Central memory CD8-positive, alpha-beta T cell (primary cell): ENCODE measurements at regions not wholly inside any gene's neighbourhood (a gene's known extent, or its start where the extent isn't known, plus 50 kb on each side); places are given as distances from the start of the nearest gene placed in this dataset.
"Not testable (repeated sequence)": the region's sequence is repeated elsewhere in the genome, so short reads cannot be mapped to it uniquely, and the experiment has no call there.

Source experiments
- ATAC-seq: fragments of 150-1000 bp; cut with Tn5 transposase; replicated peaks from 2 replicates; pipeline ENCODE4 v1.10.0; 2022; ENCODE audit warnings: mild to moderate bottlenecking, moderate FRiP score, moderate number of reproducible peaks; ENCODE audit not compliant: poor library complexity, severe bottlenecking; ENCODE audit errors: extremely low read depth
- DNase-seq, 2 donors: peaks; one replicate each; pipeline ENCODE4 v3.0.0; 2021; ENCODE audit warnings: low spot score in 2 of 2
- H3K27ac Mint-ChIP-seq: one replicate; pipeline ENCODE4 v1.8.0; 2022; ENCODE audit warnings: low read depth, mild to moderate bottlenecking, moderate library complexity, mixed read lengths
- H3K27me3 Mint-ChIP-seq: one replicate; pipeline ENCODE4 v1.8.0; 2022; ENCODE audit warnings: mixed read lengths
- H3K36me3 Mint-ChIP-seq: one replicate; pipeline ENCODE4 v1.8.0; 2022; ENCODE audit warnings: mild to moderate bottlenecking, moderate library complexity, mixed read lengths; ENCODE audit not compliant: insufficient read depth
- H3K4me1 Mint-ChIP-seq: one replicate; pipeline ENCODE4 v1.8.0; 2022; ENCODE audit warnings: mixed read lengths
- H3K4me3 Mint-ChIP-seq: one replicate; pipeline ENCODE4 v1.8.0; 2022; ENCODE audit warnings: mild to moderate bottlenecking, moderate library complexity, mixed read lengths
- H3K9me3 Mint-ChIP-seq: one replicate; pipeline ENCODE4 v1.8.0; 2022; ENCODE audit warnings: mixed read lengths

DNA sequence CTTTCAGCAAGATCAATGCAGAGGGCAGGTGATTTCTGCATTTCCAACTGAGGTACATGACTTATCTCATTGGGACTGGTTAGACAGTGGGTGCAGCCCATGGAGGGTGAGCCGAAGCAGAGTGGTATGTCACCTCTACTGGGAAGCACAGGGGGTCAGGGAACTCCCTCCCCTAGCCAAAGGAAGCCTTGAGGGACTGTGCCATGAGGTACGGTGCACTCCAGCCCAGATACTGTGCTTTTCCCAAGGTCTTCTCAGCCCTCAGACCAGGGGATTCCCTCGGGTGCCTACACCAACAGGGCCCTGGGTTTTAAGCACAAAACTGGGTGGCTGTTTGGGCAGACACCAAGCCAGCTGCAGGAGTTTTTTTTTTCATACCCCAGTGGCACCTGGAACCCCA, 329.5 kb upstream of the TMEFF2 start:
- not testable (repeated sequence) for H3K36me3 Mint-ChIP-seq, H3K27me3 Mint-ChIP-seq, H3K4me3 Mint-ChIP-seq, H3K4me1 Mint-ChIP-seq, H3K27ac Mint-ChIP-seq, ATAC-seq, DNase-seq
- H3K9me3 Mint-ChIP-seq: peaks cover 22% of the 10 kb centered on the region

DNA sequence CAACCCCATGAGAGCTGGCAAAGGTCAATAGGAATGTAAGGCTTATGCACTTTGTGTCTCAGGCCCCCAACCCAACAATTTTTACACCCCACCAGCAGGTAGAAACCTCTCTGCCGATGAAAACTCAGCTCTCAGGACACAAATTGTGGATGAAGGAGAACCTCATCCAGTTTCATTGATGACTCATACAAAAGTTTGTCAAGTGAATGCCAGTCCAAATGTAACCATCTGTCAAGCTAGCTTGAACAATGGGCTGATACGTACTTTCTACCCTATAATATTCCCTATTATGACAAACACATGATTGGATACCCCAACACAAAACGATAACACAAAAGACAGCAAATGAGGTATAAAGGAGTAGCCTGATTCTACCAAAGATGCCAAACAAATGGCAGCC, 321.2 kb upstream of the TMEFF2 start:
- Mint-ChIP-seq H3K27ac (no peak overlapping the region), H3K4me1 (no peaks in the 10 kb centered on the region), H3K27me3 (no peaks in the 10 kb centered on the region), H3K36me3 (no peaks in the 10 kb centered on the region), H3K4me3 (no peak overlapping the region), H3K9me3 (peaks cover 7% of the 10 kb centered on the region)
- DNase-seq (no peak), ATAC-seq (no peak)

DNA sequence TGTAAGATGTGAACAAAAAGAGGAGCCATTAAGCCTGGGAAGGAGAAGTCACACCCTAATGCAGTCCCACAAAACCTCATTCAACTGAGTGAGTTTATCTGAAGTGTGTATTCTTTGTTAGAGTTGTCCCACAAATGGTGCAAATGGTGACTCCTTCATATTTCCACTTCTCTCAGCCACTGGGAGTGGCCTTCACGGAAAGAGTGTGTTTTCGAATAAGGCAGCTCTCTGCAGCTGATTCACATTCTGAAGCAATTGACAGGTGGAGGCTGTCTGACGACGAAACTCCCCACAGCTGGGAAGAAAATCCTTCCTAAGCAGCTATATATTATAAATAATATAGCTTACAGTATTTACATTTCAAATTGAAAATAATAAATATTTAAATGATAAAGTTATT, 318.8 kb upstream of the TMEFF2 start:
- DNase-seq: no peak
- no peaks in the 10 kb centered on the region for H3K27me3 Mint-ChIP-seq
- H3K4me3 Mint-ChIP-seq: no peak overlapping the region
- H3K27ac Mint-ChIP-seq: no peak overlapping the region
- no peaks in the 10 kb centered on the region for H3K4me1 Mint-ChIP-seq
- no peaks in the 10 kb centered on the region for H3K36me3 Mint-ChIP-seq
- no peaks in the 10 kb centered on the region for H3K9me3 Mint-ChIP-seq
- ATAC-seq: no peak

DNA sequence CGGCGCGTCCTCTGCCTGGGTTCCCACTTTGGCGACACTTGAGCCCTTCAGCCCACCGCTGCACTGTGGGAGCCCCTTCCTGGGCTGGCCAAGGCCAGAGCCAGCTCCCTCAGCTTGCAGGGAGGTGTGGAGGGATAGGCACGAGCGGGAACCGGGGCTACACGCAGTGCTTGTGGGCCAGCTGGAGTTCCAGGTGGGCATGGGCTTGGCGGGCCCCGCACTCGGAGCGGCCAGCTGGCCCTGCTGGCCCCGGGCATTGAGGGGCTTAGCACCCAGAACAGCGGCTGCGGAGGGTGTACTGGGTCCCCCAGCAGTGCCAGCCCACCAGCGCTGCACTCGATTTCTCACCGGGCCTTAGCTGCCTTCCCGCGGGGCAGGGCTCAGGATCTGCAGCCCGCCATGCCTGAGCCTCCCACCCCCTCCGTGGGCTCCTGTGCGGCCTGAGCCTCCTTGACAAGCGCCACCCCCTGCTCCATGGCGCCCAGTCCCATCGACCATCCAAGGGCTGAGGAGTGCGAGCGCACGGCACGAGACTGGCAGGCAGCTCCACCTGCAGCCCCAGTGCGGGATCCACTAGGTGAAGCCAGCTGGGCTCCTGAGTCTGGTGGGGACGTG, 313.2 kb upstream of the TMEFF2 start:
- DNase-seq, H3K36me3 Mint-ChIP-seq, H3K4me1 Mint-ChIP-seq, H3K27me3 Mint-ChIP-seq, H3K27ac Mint-ChIP-seq, H3K4me3 Mint-ChIP-seq, ATAC-seq: not testable (repeated sequence)
- peaks cover 15% of the 10 kb centered on the region for H3K9me3 Mint-ChIP-seq

DNA sequence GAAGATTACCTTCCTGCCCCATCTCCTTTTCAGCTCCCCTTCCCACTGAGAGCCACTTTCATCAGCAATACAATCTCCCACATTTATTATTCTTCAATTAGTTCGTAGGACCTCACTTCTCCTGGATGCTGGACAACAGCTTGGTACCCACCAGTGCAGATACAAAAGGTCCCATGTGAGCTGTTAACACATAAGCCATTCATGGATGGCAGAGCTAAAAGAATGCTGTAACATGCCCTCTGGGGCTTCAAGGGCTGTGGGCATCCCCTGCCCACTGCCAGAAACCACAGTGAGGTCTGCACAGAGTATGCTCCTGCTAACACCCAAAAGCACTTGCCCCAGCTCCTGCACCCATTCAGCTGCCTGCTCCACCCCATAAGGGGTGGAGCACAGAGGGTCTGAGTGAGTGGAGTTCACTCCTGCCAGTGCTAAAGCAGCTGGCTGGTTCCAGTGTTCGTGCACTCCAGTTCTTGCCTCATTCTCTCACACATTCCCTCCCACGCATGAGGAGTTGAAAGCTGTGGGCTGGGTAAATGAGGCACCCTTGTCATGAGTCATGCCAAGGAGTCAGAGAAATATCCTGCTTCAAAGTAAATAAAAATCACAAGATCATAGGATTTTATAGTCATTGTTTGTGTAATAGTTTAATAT, 305.9 kb upstream of the TMEFF2 start:
- no peak for DNase-seq
- Mint-ChIP-seq H3K4me1 (no peaks in the 10 kb centered on the region), H3K9me3 (no peaks in the 10 kb centered on the region), H3K27me3 (no peaks in the 10 kb centered on the region), H3K36me3 (peaks cover 4% of the 10 kb centered on the region), H3K4me3 (no peak overlapping the region), H3K27ac (no peak overlapping the region)
- ATAC-seq: no peak

DNA sequence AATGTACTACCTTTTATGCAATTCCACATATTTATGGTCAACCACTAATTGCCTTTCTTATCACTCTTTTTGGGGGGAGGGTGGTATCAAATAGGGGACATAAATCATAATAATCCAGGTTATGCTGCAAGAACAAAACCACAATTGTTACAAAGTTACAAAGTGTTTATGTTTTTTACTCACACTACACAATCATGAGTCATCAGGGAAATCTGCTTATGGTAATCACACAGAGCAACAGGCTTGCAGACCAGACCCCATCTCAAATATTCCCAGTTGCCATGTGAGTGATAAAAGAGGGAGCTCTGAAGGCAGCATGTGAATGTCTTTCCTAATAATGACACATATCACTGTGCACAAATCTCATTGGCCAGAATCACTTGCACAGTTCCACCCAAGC, 304.7 kb upstream of the TMEFF2 start:
- H3K4me3 Mint-ChIP-seq: no peak overlapping the region
- H3K27me3 Mint-ChIP-seq: no peaks in the 10 kb centered on the region
- no peaks in the 10 kb centered on the region for H3K4me1 Mint-ChIP-seq
- no peak overlapping the region for H3K27ac Mint-ChIP-seq
- DNase-seq (no peak), ATAC-seq (no peak)
- peaks cover 4% of the 10 kb centered on the region for H3K36me3 Mint-ChIP-seq
- no peaks in the 10 kb centered on the region for H3K9me3 Mint-ChIP-seq

DNA sequence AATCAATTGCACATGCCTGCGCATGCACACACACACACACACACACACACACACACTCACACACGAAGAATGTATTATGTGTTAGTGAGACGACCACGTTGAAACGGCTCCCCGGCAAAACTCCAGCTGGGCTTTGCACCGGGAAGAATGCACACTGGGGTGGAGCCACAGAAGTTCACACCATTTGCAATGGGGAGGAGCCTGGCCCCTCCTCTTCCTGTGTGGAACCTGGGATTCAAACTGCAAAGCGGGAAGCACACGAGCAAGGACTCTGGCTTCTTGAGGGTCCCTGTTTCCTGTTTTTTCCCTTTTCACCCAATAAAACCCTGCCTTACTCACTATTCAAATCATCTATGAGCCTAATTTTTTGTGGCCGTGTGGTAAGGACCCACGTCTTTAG, 304.0 kb upstream of the TMEFF2 start:
- Mint-ChIP-seq H3K4me1 (no peaks in the 10 kb centered on the region), H3K36me3 (peaks cover 4% of the 10 kb centered on the region), H3K4me3 (no peak overlapping the region), H3K9me3 (no peaks in the 10 kb centered on the region), H3K27ac (no peak overlapping the region), H3K27me3 (no peaks in the 10 kb centered on the region)
- no peak for ATAC-seq
- no peak for DNase-seq

DNA sequence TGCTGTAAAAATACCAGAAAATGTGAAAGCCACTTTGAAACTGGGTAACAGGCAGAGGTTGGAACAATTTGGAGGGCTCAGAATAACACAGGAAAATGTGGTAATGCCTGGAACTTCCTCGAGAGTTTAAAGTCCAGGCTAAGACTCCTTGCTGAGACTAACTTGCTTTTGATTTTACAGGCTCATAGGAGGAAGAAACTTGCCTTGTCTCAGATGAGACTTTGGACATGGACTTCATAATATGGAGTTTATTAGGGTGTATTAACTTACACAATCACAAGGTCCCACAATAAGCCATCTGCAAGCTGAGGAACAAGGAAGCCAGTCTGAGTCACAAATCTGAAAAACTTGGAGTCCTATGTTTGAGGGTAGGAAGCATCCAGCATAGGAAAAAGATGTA, 293.4 kb upstream of the TMEFF2 start:
- not testable (repeated sequence) for H3K4me3 Mint-ChIP-seq, H3K36me3 Mint-ChIP-seq, H3K4me1 Mint-ChIP-seq, DNase-seq, H3K27ac Mint-ChIP-seq, H3K27me3 Mint-ChIP-seq, ATAC-seq
- H3K9me3 Mint-ChIP-seq: peaks cover 32% of the 10 kb centered on the region

DNA sequence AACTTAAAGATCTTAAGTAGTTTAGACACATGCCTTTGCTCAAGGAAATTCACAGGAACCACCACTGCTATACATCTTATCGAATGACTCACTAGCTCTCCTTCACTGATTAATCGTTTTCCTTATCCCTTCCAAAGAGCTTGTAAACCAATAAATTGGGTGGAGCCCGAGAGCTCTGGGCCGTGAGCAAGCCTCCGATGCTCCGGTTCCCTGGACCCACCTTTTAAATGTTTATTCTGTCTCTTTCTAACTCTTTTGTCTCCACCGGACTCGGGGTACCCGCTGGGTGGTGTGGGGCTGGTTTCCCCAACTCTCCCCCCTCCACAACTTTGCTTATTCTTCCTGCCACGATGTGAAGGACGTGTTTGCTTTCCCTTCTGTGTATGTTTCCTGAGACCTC, 292.9 kb upstream of the TMEFF2 start:
- Mint-ChIP-seq H3K4me3 (no peak overlapping the region), H3K4me1 (no peaks in the 10 kb centered on the region), H3K27me3 (no peaks in the 10 kb centered on the region), H3K36me3 (peaks cover 2% of the 10 kb centered on the region), H3K27ac (no peak overlapping the region), H3K9me3 (peaks cover 31% of the 10 kb centered on the region)
- no peak for ATAC-seq
- no peak for DNase-seq

DNA sequence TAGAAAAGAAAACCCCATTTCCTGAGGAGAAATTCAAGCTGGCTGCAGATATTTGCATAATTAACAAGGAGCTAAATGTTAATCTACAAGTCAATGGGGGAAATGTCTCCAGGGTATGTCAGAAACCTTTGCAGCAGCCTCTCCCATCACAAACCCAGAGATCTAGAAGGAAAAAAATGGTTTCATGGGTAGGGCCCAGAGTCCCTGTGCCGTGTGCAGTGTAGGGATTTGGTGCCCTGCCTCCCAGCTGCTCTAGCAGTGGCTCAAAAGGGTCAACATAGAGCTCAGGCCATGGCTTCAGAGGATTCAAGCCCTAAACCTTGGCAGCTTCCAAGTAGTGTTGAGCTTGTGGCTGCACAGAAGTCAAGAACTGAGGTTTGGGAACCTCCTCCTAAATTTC, 290.2 kb upstream of the TMEFF2 start:
- H3K9me3 Mint-ChIP-seq: peaks cover 21% of the 10 kb centered on the region
- no peaks in the 10 kb centered on the region for H3K27me3 Mint-ChIP-seq
- no peak for DNase-seq

DNA sequence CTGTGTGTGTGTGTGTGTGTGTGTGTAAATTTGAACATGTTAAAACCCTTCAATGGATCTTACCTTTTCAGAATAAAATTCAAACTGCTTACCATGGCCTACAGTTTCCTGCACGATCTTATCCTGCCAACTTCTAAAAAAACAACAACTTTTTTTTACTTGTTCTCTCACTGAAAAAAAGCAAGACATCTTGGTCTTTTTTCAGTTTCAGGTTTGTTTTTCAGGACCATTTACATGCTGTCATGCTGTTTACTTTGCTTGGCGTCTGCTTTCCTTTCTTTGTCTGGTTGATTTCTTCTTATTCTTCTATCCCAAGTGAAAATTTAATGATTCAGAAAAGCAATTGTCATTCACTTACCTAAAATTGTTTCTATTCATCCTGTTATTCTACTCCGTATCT, 286.3 kb upstream of the TMEFF2 start:
- no peaks in the 10 kb centered on the region for H3K4me1 Mint-ChIP-seq
- no peak for ATAC-seq
- no peaks in the 10 kb centered on the region for H3K36me3 Mint-ChIP-seq
- peaks cover 9% of the 10 kb centered on the region for H3K9me3 Mint-ChIP-seq
- H3K27ac Mint-ChIP-seq: no peak overlapping the region
- H3K27me3 Mint-ChIP-seq: no peaks in the 10 kb centered on the region
- no peak overlapping the region for H3K4me3 Mint-ChIP-seq
- DNase-seq: no peak

More for the DNA sequence above, 290.2 kb upstream of the TMEFF2 start:
- Mint-ChIP-seq H3K36me3 (no peaks in the 10 kb centered on the region), H3K4me3 (no peak overlapping the region), H3K4me1 (no peaks in the 10 kb centered on the region), H3K27ac (no peak overlapping the region)
- no peak for ATAC-seq

DNA sequence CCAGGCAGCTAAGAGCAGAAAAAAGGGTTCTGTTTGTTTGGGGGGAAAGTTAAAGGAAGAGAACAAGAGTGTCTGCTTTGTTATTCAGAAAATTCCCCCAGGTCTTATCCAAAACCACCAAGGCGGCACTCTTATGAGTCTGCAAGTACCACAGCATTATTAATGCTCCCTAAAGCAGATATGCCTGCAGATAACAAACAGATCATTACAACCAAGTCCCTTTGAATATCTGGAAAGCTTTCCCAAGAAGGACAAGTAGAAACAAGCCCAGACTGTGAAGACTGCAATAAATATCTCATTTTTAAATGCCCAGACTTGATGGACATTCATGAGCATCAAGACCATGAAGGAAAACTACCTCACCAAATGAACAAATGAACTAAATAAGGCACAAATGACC, 278.6 kb upstream of the TMEFF2 start:
- Mint-ChIP-seq H3K27me3 (no peaks in the 10 kb centered on the region), H3K27ac (no peak overlapping the region), H3K4me3 (no peak overlapping the region), H3K36me3 (no peaks in the 10 kb centered on the region), H3K9me3 (peaks cover 9% of the 10 kb centered on the region), H3K4me1 (no peaks in the 10 kb centered on the region)
- DNase-seq: no peak
- ATAC-seq: no peak

DNA sequence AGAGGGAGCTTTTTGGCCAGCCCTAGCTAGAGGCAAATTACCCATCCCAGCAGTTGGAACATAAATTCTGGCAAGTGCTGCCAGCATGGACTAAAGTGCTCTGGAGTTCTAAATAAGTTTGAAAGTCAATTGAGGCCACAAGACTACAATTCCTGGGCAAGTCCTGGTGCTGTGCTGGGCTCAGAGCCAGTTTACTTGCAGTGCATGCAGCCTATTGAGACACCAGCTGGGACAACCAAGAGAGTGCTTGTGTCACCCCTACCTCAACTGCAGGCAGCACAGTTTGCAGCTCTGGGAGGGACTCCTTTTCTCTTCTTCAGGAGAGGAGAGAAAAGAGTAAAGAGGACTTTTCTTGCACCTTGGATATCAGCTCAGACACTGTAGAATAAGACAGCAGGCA, 277.2 kb upstream of the TMEFF2 start:
- Mint-ChIP-seq H3K9me3 (peaks cover 9% of the 10 kb centered on the region), H3K27me3 (no peaks in the 10 kb centered on the region)
- no peak for ATAC-seq

More for the DNA sequence above, 277.2 kb upstream of the TMEFF2 start:
- H3K27ac Mint-ChIP-seq: no peak overlapping the region
- no peaks in the 10 kb centered on the region for H3K36me3 Mint-ChIP-seq
- H3K4me3 Mint-ChIP-seq: no peak overlapping the region
- DNase-seq: no peak
- H3K4me1 Mint-ChIP-seq: no peaks in the 10 kb centered on the region
